CD14-positive monocyte (primary cell): ENCODE measurements at regions not wholly inside any gene's neighbourhood (a gene's known extent, or its start where the extent isn't known, plus 50 kb on each side); places are given as distances from the start of the nearest gene placed in this dataset.

Experiments
- DNase-seq, 3 donors: peaks; one replicate each; pipeline ENCODE4 v3.0.0-alpha.2; 2011 to 2022
- H2AFZ ChIP-seq: 2 replicates; pipeline ENCODE4 v1.6.0; 2012; ENCODE audit warnings: mild to moderate bottlenecking, low read depth, low read length, inconsistent platforms; ENCODE audit not compliant: insufficient read depth, poor library complexity, severe bottlenecking
- H3K27ac ChIP-seq, 2 donors: 1 replicate in 1 of 2; 2 replicates in 1 of 2; pipeline ENCODE4 v1.5.1; 2012 to 2013; ENCODE audit warnings: low read length in 2 of 2, control low read depth in 1 of 2, inconsistent platforms in 1 of 2, low read depth in 1 of 2, mild to moderate bottlenecking in 1 of 2
- H3K27me3 ChIP-seq, 2 donors: one replicate each; pipeline versions ENCODE4 v1.6.0 to v1.6.1; 2011 to 2013; ENCODE audit warnings: low read length in 2 of 2; ENCODE audit not compliant: control insufficient read depth in 2 of 2, insufficient read depth in 2 of 2
- H3K36me3 ChIP-seq, 2 donors: replicated peaks in 1 of 2; 1 replicate in 1 of 2; 2 replicates in 1 of 2; pipeline versions ENCODE4 v1.5.1 to v1.6.1; 2012 to 2013; ENCODE audit warnings: low read length in 2 of 2, control low read depth in 1 of 2, inconsistent platforms in 1 of 2, mild to moderate bottlenecking in 1 of 2; ENCODE audit not compliant: insufficient read depth in 2 of 2, control insufficient read depth in 1 of 2
- H3K4me1 ChIP-seq, 2 donors: 1 replicate in 1 of 2; 2 replicates in 1 of 2; pipeline versions ENCODE4 v1.5.1 to v1.6.1; 2012 to 2013; ENCODE audit warnings: low read length in 2 of 2, control low read depth in 1 of 2, inconsistent platforms in 1 of 2, mild to moderate bottlenecking in 1 of 2, moderate library complexity in 1 of 2; ENCODE audit not compliant: insufficient read depth in 2 of 2, control insufficient read depth in 1 of 2
- H3K4me2 ChIP-seq: replicated peaks from 2 replicates; pipeline ENCODE3; 2012; ENCODE audit warnings: low read length, moderate library complexity, mild to moderate bottlenecking; ENCODE audit not compliant: poor library complexity, severe bottlenecking; ENCODE audit errors: extremely low read depth
- H3K4me3 ChIP-seq, 3 experiments: fragments of 200-600 bp in 1 of 3; sonication (generic) in 1 of 3; replicated peaks in 1 of 3; 1 replicate in 2 of 3; 2 replicates in 1 of 3; pipeline ENCODE4 v1.5.1; 2011 to 2013; ENCODE audit warnings: low read length in 3 of 3, mild to moderate bottlenecking in 3 of 3, control low read depth in 2 of 3, low read depth in 2 of 3, inconsistent platforms in 1 of 3, moderate library complexity in 1 of 3
- H3K79me2 ChIP-seq: 2 replicates; pipeline ENCODE4 v1.6.0; 2012; ENCODE audit warnings: mild to moderate bottlenecking, control low read depth, inconsistent platforms, low read length, moderate library complexity; ENCODE audit not compliant: insufficient read depth
- H3K9ac ChIP-seq: 2 replicates; pipeline ENCODE4 v1.6.0; 2017; ENCODE audit warnings: low read length, mild to moderate bottlenecking; ENCODE audit not compliant: insufficient read depth, poor library complexity, severe bottlenecking
- H3K9me3 ChIP-seq, 2 donors: replicated peaks in 1 of 2; 1 replicate in 1 of 2; 2 replicates in 1 of 2; pipeline versions ENCODE4 v1.5.1 to v1.6.1; 2012 to 2013; ENCODE audit warnings: low read length in 2 of 2, control low read depth in 1 of 2; ENCODE audit not compliant: control insufficient read depth in 1 of 2, insufficient read depth in 1 of 2
- H4K20me1 ChIP-seq: 2 replicates; pipeline ENCODE4 v1.6.0; 2012; ENCODE audit warnings: mild to moderate bottlenecking, low read length, control low read depth, moderate library complexity; ENCODE audit not compliant: insufficient read depth
- H3K27ac Mint-ChIP-seq, 7 donors: one replicate each; pipeline ENCODE4 v1.8.0; 2020; ENCODE audit warnings: mild to moderate bottlenecking in 7 of 7, mixed read lengths in 7 of 7, moderate library complexity in 6 of 7, inconsistent platforms in 2 of 7
- H3K27me3 Mint-ChIP-seq, 3 donors: one replicate each; pipeline ENCODE4 v1.8.0; 2021 to 2022; ENCODE audit warnings: low read depth in 3 of 3, mild to moderate bottlenecking in 3 of 3, mixed read lengths in 3 of 3, moderate library complexity in 3 of 3, inconsistent platforms in 1 of 3
- H3K36me3 Mint-ChIP-seq, 2 donors: one replicate each; pipeline ENCODE4 v1.8.0; 2020; ENCODE audit warnings: mixed read lengths in 2 of 2, inconsistent platforms in 1 of 2, mild to moderate bottlenecking in 1 of 2
- H3K4me1 Mint-ChIP-seq: one replicate; pipeline ENCODE4 v1.8.0; 2020; ENCODE audit warnings: mild to moderate bottlenecking, mixed read lengths
- H3K4me3 Mint-ChIP-seq, 2 donors: one replicate each; pipeline ENCODE4 v1.8.0; 2020; ENCODE audit warnings: mild to moderate bottlenecking in 2 of 2, mixed read lengths in 2 of 2, moderate library complexity in 1 of 2
- H3K9me3 Mint-ChIP-seq, 7 donors: one replicate each; pipeline ENCODE4 v1.8.0; 2020 to 2022; ENCODE audit warnings: mixed read lengths in 7 of 7, mild to moderate bottlenecking in 6 of 7, moderate library complexity in 6 of 7, inconsistent platforms in 2 of 7
- CTCF ChIP-seq: fragments of 200-600 bp; IDR thresholded peaks from one replicate; pipeline ENCODE4 v1.8.0; 2022; ENCODE audit warnings: antibody characterized with exemption, mild to moderate bottlenecking
- intact Hi-C, 2 donors: fragments of 100-400 bp; cut with micrococcal nuclease; formaldehyde crosslinking; loops; one replicate each; pipeline versions ENCODE4 v1.15.0 to v1.15.1; 2023

GRCh38 chr6:126432564-126432963, 92.6 kb downstream of the CENPW start:
- H4K20me1 ChIP-seq, result no peaks in the 10 kb centered on the region
- no peak overlapping the region for H3K4me2 ChIP-seq
- no peak overlapping the region for H2AFZ ChIP-seq
- no peaks in the 10 kb centered on the region for H3K4me1 ChIP-seq
- intact Hi-C loops, result no loop called here
- Mint-ChIP-seq H3K4me3 (no peak overlapping the region), H3K4me1 (no peaks in the 10 kb centered on the region), H3K27me3 (peaks cover 0 to 3% (median 0%) of the 10 kb centered on the region in 3 donors), H3K36me3 (no peaks in the 10 kb centered on the region), H3K27ac (no peak overlapping the region), H3K9me3 (peaks cover 0 to 3% (median 0%) of the 10 kb centered on the region in 7 donors)
- DNase-seq, result no peak
- no peaks in the 10 kb centered on the region for H3K27me3 ChIP-seq
- no peaks in the 10 kb centered on the region for H3K9me3 ChIP-seq
- no peak overlapping the region for H3K27ac ChIP-seq
- TF ChIP-seq CTCF, result no peak
- no peaks in the 10 kb centered on the region for H3K36me3 ChIP-seq
- no peaks in the 10 kb centered on the region for H3K79me2 ChIP-seq
- no peak overlapping the region for H3K9ac ChIP-seq
- no peak overlapping the region for H3K4me3 ChIP-seq

- no peaks in the 10 kb centered on the region for H3K4me1 ChIP-seq
- Mint-ChIP-seq H3K36me3 (no peaks in the 10 kb centered on the region), H3K4me3 (no peak overlapping the region), H3K4me1 (no peaks in the 10 kb centered on the region), H3K9me3 (peaks cover 0 to 3% (median 0%) of the 10 kb centered on the region in 7 donors), H3K27ac (no peak overlapping the region), H3K27me3 (peaks cover 0 to 3% (median 0%) of the 10 kb centered on the region in 3 donors)
- H3K27ac ChIP-seq, result no peak overlapping the region
- no peaks in the 10 kb centered on the region for H3K79me2 ChIP-seq
- no peak overlapping the region for H3K4me2 ChIP-seq
- no peak overlapping the region for H3K4me3 ChIP-seq
- no peak overlapping the region for H2AFZ ChIP-seq
- H3K9ac ChIP-seq, result no peak overlapping the region
- H3K9me3 ChIP-seq, result no peaks in the 10 kb centered on the region
- no peaks in the 10 kb centered on the region for H4K20me1 ChIP-seq
- H3K27me3 ChIP-seq, result no peaks in the 10 kb centered on the region
- no peak for TF ChIP-seq CTCF
- intact Hi-C loops, result no loop called here
- no peak for DNase-seq
- H3K36me3 ChIP-seq, result no peaks in the 10 kb centered on the region
These were observed 94.0 kb downstream of the CENPW start for GRCh38 chr6:126433927-126434326.
